ENCODE measurements at regions not wholly inside any gene's neighbourhood (a gene's known extent, or its start where the extent isn't known, plus 50 kb on each side); places are given as distances from the start of the nearest gene placed in this dataset.
"Not testable (repeated sequence)": the region's sequence is repeated elsewhere in the genome, so short reads cannot be mapped to it uniquely, and the experiment has no call there.

GRCh38 chr5:34125354-34125753, 82.3 kb upstream of the C1QTNF3 start:
- not testable (repeated sequence) for TF ChIP-seq ESRRA (CRISPR knock-in tag; IDR thresholded peaks at IDR 0.05; ENCODE audit: borderline replicate concordance); CTCF (IDR thresholded peaks at IDR 0.05); JUN (CRISPR knock-in tag; IDR thresholded peaks at IDR 0.05); SOX15 (CRISPR knock-in tag; IDR thresholded peaks at IDR 0.05); ZNF512 (CRISPR knock-in tag; IDR thresholded peaks at IDR 0.05; ENCODE audit: borderline replicate concordance); MYBL2 (CRISPR knock-in tag; IDR thresholded peaks at IDR 0.05); ZNF416 (CRISPR knock-in tag; IDR thresholded peaks at IDR 0.05); ELF4 (CRISPR knock-in tag; IDR thresholded peaks at IDR 0.05; ENCODE audit: low read depth); NR3C1 (CRISPR knock-in tag; conservative IDR thresholded peaks at IDR 0.05; ENCODE audit: low read depth); FOXP1 (CRISPR knock-in tag; IDR thresholded peaks at IDR 0.05; ENCODE audit: borderline replicate concordance); ARID4B (CRISPR knock-in tag; IDR thresholded peaks at IDR 0.05; ENCODE audit: borderline replicate concordance); MAX (CRISPR knock-in tag; IDR thresholded peaks at IDR 0.05)
